ENCODE measurements at regions not wholly inside any gene's neighbourhood (a gene's known extent, or its start where the extent isn't known, plus 50 kb on each side); places are given as distances from the start of the nearest gene placed in this dataset.

GRCh38 chr3:74470313-74470712 is 144.1 kb downstream of the CNTN3 start:
- TF ChIP-seq EZH2phosphoT487 (IDR thresholded peaks at IDR 0.05; ENCODE audit: insufficient read depth, low read depth) (no peak), EZH2 (IDR thresholded peaks at IDR 0.05; ENCODE audit: insufficient read depth, poor library complexity, severe bottlenecking) (no peak)

Data from GM23248 (cell line).